ENCODE measurements at regions not wholly inside any gene's neighbourhood (a gene's known extent, or its start where the extent isn't known, plus 50 kb on each side); places are given as distances from the start of the nearest gene placed in this dataset.

- no peak for TF ChIP-seq ZNF17 (CRISPR knock-in tag; IDR thresholded peaks at IDR 0.05)
- no peak for TF ChIP-seq SP2 (CRISPR knock-in tag; IDR thresholded peaks at IDR 0.05)
- no peak for TF ChIP-seq MED8 (CRISPR knock-in tag; IDR thresholded peaks at IDR 0.05; ENCODE audit: insufficient replicate concordance)
- no peak for TF ChIP-seq USF2 (IDR thresholded peaks at IDR 0.05; ENCODE audit: low read depth, low read length)
- no peak for TF ChIP-seq USF2 (CRISPR knock-in tag; IDR thresholded peaks at IDR 0.05; ENCODE audit: borderline replicate concordance)
- no peak for TF ChIP-seq BRF2 (CRISPR knock-in tag; IDR thresholded peaks at IDR 0.05)
- no peak for TF ChIP-seq REST (IDR thresholded peaks at IDR 0.05; ENCODE audit: borderline replicate concordance in 1 of 2, low read depth in 1 of 2, low read length in 2 of 2)
Observed at GRCh38 chr17:30594223-30594952, 117.2 kb downstream of the GOSR1 start.
